ENCODE measurements at regions not wholly inside any gene's neighbourhood (a gene's known extent, or its start where the extent isn't known, plus 50 kb on each side); places are given as distances from the start of the nearest gene placed in this dataset.
A peak's percentile ranks its signal among the peaks of the same experiment; 100 is the strongest.

GRCh38 chr3:34106879-34107278, 308.4 kb downstream of the PDCD6IP start:
- in situ Hi-C loops (cut with MboI) = no loop called here
- Histone ChIP-seq H3K4me3 (no peak overlapping the region), H3K4me1 (ENCODE audit: control insufficient read depth, insufficient read depth, low read length) (peaks cover 36% of the 10 kb centered on the region), H3K79me2 (ENCODE audit: control insufficient read depth, insufficient read depth, low read length) (no peaks in the 10 kb centered on the region), H3K9me3 (replicated peaks; ENCODE audit: control insufficient read depth, insufficient read depth, low read length) (no peaks in the 10 kb centered on the region), H3K36me3 (ENCODE audit: control insufficient read depth in 2 of 2, insufficient read depth in 2 of 2, low read length in 1 of 2) (no peaks in the 10 kb centered on the region), H3K4me2 (ENCODE audit: control insufficient read depth, insufficient read depth) (peak overlapping the region; percentile 70), H3K27me3 (replicated peaks in 1 of 2; ENCODE audit: control insufficient read depth in 2 of 2, insufficient read depth in 2 of 2, low read length in 1 of 2) (no peaks in the 10 kb centered on the region), H3K9ac (ENCODE audit: control insufficient read depth, insufficient read depth, low read length) (no peak overlapping the region), H4K20me1 (ENCODE audit: control insufficient read depth, insufficient read depth) (no peaks in the 10 kb centered on the region), H3K27ac (ENCODE audit: control insufficient read depth, insufficient read depth) (peak overlapping the region; percentile 60), H2AFZ (ENCODE audit: control insufficient read depth, low read depth, low read length) (peak overlapping the region; percentile 58)
- BruUV-seq (replicated peaks) = no TSS peak
- RAD21 ChIA-PET (ENCODE audit: unreplicated experiment) = interaction anchor here (1.0 to 2.1 kb wide), 5 partner anchors 33 to 577 kb away, joined by 3 to 12 read pairs (median 4); no protein-coding TSS in a partner anchor
- ATAC-seq (peak; percentile 73), FAIRE-seq (no peak), DNase-seq (ENCODE audit: low read depth, low spot score) (peak; percentile 51)
- 8% methylated on average over 2 of the region's 2 CpGs for WGBS (ENCODE audit: insufficient coverage, insufficient replicate concordance, low lambda C conversion rate, missing lambda C conversion rate)
- POLR2A ChIA-PET = no interaction called here
- CTCF ChIA-PET = interaction anchor here (0.6 to 3.5 kb wide), 8 partner anchors 31 to 577 kb away, joined by 3 to 29 read pairs (median 4); no protein-coding TSS in a partner anchor
- SMC1A ChIA-PET (ENCODE audit: uncharacterized antibody, unreplicated experiment) = interaction anchor here (0.8 to 2.2 kb wide), 9 partner anchors 41 to 583 kb away, joined by 3 to 11 read pairs (median 3); no protein-coding TSS in a partner anchor
- intact Hi-C loops (cut with micrococcal nuclease; ENCODE audit: unreplicated experiment) = loop anchor here (1.0 to 5.0 kb wide), 3 partner anchors 50 to 575 kb away; no protein-coding TSS in a partner anchor
- TF ChIP-seq SIN3A (IDR thresholded peaks at IDR 0.05; ENCODE audit: low read depth, low read length) = no peak
- TF ChIP-seq ATF7 (IDR thresholded peaks at IDR 0.05; ENCODE audit: low read depth) = no peak
- peak; percentile 56 for TF ChIP-seq IKZF1 (conservative IDR thresholded peaks at IDR 0.05)
- no peak; the same call in 1 of the 2 replicates for TF ChIP-seq CBX5 (IDR thresholded peaks at IDR 0.05; ENCODE audit: low read depth)
- no peak for TF ChIP-seq ZZZ3 (IDR thresholded peaks at IDR 0.05; ENCODE audit: control insufficient read depth, insufficient read length, low read depth)
- TF ChIP-seq, protein P1, sequence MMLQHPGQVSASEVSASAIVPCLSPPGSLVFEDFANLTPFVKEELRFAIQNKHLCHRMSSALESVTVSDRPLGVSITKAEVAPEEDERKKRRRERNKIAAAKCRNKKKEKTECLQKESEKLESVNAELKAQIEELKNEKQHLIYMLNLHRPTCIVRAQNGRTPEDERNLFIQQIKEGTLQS (IDR thresholded peaks at IDR 0.05; ENCODE audit: borderline replicate concordance, extremely low read depth, low read depth, low read length) = no peak
- TF ChIP-seq DPF2 (IDR thresholded peaks at IDR 0.05) = 0 out of 2 replicates have a peak, but pooled peaks have one; percentile 33
- TF ChIP-seq ZBED1 (IDR thresholded peaks at IDR 0.05; ENCODE audit: borderline replicate concordance) = no peak
- no peak for TF ChIP-seq BHLHE40 (IDR thresholded peaks at IDR 0.05; ENCODE audit: borderline replicate concordance in 1 of 2, low read depth in 2 of 2, low read length in 1 of 2)
- TF ChIP-seq, protein P2, sequence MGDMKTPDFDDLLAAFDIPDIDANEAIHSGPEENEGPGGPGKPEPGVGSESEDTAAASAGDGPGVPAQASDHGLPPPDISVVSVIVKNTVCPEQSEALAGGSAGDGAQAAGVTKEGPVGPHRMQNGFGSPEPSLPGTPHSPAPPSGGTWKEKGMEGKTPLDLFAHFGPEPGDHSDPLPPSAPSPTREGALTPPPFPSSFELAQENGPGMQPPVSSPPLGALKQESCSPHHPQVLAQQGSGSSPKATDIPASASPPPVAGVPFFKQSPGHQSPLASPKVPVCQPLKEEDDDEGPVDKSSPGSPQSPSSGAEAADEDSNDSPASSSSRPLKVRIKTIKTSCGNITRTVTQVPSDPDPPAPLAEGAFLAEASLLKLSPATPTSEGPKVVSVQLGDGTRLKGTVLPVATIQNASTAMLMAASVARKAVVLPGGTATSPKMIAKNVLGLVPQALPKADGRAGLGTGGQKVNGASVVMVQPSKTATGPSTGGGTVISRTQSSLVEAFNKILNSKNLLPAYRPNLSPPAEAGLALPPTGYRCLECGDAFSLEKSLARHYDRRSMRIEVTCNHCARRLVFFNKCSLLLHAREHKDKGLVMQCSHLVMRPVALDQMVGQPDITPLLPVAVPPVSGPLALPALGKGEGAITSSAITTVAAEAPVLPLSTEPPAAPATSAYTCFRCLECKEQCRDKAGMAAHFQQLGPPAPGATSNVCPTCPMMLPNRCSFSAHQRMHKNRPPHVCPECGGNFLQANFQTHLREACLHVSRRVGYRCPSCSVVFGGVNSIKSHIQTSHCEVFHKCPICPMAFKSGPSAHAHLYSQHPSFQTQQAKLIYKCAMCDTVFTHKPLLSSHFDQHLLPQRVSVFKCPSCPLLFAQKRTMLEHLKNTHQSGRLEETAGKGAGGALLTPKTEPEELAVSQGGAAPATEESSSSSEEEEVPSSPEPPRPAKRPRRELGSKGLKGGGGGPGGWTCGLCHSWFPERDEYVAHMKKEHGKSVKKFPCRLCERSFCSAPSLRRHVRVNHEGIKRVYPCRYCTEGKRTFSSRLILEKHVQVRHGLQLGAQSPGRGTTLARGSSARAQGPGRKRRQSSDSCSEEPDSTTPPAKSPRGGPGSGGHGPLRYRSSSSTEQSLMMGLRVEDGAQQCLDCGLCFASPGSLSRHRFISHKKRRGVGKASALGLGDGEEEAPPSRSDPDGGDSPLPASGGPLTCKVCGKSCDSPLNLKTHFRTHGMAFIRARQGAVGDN (IDR thresholded peaks at IDR 0.05) = 0 out of 2 replicates have a peak, but pooled peaks have one; percentile 26
- no peak for TF ChIP-seq ZNF274 (IDR thresholded peaks at IDR 0.05; ENCODE audit: insufficient read depth, insufficient read length)
- 0 out of 2 replicates have a peak, but pooled peaks have one; percentile 39 for TF ChIP-seq CBFB (IDR thresholded peaks at IDR 0.05; ENCODE audit: low read depth)
- TF ChIP-seq, protein P3, sequence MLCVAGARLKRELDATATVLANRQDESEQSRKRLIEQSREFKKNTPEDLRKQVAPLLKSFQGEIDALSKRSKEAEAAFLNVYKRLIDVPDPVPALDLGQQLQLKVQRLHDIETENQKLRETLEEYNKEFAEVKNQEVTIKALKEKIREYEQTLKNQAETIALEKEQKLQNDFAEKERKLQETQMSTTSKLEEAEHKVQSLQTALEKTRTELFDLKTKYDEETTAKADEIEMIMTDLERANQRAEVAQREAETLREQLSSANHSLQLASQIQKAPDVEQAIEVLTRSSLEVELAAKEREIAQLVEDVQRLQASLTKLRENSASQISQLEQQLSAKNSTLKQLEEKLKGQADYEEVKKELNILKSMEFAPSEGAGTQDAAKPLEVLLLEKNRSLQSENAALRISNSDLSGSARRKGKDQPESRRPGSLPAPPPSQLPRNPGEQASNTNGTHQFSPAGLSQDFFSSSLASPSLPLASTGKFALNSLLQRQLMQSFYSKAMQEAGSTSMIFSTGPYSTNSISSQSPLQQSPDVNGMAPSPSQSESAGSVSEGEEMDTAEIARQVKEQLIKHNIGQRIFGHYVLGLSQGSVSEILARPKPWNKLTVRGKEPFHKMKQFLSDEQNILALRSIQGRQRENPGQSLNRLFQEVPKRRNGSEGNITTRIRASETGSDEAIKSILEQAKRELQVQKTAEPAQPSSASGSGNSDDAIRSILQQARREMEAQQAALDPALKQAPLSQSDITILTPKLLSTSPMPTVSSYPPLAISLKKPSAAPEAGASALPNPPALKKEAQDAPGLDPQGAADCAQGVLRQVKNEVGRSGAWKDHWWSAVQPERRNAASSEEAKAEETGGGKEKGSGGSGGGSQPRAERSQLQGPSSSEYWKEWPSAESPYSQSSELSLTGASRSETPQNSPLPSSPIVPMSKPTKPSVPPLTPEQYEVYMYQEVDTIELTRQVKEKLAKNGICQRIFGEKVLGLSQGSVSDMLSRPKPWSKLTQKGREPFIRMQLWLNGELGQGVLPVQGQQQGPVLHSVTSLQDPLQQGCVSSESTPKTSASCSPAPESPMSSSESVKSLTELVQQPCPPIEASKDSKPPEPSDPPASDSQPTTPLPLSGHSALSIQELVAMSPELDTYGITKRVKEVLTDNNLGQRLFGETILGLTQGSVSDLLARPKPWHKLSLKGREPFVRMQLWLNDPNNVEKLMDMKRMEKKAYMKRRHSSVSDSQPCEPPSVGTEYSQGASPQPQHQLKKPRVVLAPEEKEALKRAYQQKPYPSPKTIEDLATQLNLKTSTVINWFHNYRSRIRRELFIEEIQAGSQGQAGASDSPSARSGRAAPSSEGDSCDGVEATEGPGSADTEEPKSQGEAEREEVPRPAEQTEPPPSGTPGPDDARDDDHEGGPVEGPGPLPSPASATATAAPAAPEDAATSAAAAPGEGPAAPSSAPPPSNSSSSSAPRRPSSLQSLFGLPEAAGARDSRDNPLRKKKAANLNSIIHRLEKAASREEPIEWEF (IDR thresholded peaks at IDR 0.05; ENCODE audit: insufficient replicate concordance, low read depth, low read length) = no peak
